ENCODE measurements at regions not wholly inside any gene's neighbourhood (a gene's known extent, or its start where the extent isn't known, plus 50 kb on each side); places are given as distances from the start of the nearest gene placed in this dataset.

- FAIRE-seq: no peak
- no peak for DNase-seq (ENCODE audit: low spot score)
Observed at GRCh38 chr3:25038271-25038670, 389.8 kb upstream of the RARB start.

- FAIRE-seq: no peak
- DNase-seq (ENCODE audit: low spot score): no peak
Observed at GRCh38 chr3:25038922-25039321, 389.1 kb upstream of the RARB start.

- FAIRE-seq: no peak
- DNase-seq (ENCODE audit: low spot score): no peak
Observed at GRCh38 chr3:25040748-25041147, 387.3 kb upstream of the RARB start.

GRCh38 chr3:25041871-25042584 is 386.0 kb upstream of the RARB start:
- DNase-seq (ENCODE audit: low spot score) (no peak), FAIRE-seq (no peak)

GRCh38 chr3:25043177-25043576 is 384.9 kb upstream of the RARB start:
- DNase-seq (ENCODE audit: low spot score) (no peak), FAIRE-seq (no peak)

- DNase-seq (ENCODE audit: low spot score) (no peak), FAIRE-seq (no peak)
Observed at GRCh38 chr3:25043749-25044148, 384.3 kb upstream of the RARB start.

GRCh38 chr3:25044762-25045710 is 383.0 kb upstream of the RARB start:
- no peak for FAIRE-seq
- no peak for DNase-seq (ENCODE audit: low spot score)

GRCh38 chr3:25046911-25047771 is 380.9 kb upstream of the RARB start:
- no peak for DNase-seq (ENCODE audit: low spot score)
- FAIRE-seq: no peak

- no peak for FAIRE-seq
- no peak for DNase-seq (ENCODE audit: low spot score)
Observed at GRCh38 chr3:25049304-25049703, 378.8 kb upstream of the RARB start.

GRCh38 chr3:25053360-25053759 is 374.7 kb upstream of the RARB start:
- DNase-seq (ENCODE audit: low spot score): no peak
- no peak for FAIRE-seq

- FAIRE-seq: no peak
- no peak for DNase-seq (ENCODE audit: low spot score)
Observed at GRCh38 chr3:25056036-25056755, 371.9 kb upstream of the RARB start.

GRCh38 chr3:25056803-25057351 is 371.2 kb upstream of the RARB start:
- no peak for FAIRE-seq
- DNase-seq (ENCODE audit: low spot score): no peak

GRCh38 chr3:25057379-25057778 is 370.7 kb upstream of the RARB start:
- FAIRE-seq: no peak
- DNase-seq (ENCODE audit: low spot score): no peak

- DNase-seq (ENCODE audit: low spot score): no peak
- FAIRE-seq: no peak
Observed at GRCh38 chr3:25064681-25065080, 363.4 kb upstream of the RARB start.

GRCh38 chr3:25069970-25070369 is 358.1 kb upstream of the RARB start:
- FAIRE-seq (no peak), DNase-seq (ENCODE audit: low spot score) (no peak)

GRCh38 chr3:25071846-25072245 is 356.2 kb upstream of the RARB start:
- no peak for DNase-seq (ENCODE audit: low spot score)
- FAIRE-seq: no peak

- DNase-seq (ENCODE audit: low spot score): no peak
- FAIRE-seq: no peak
Observed at GRCh38 chr3:25073423-25073822, 354.6 kb upstream of the RARB start.

GRCh38 chr3:25074149-25074548 is 353.9 kb upstream of the RARB start:
- DNase-seq (ENCODE audit: low spot score) (no peak), FAIRE-seq (no peak)

GRCh38 chr3:25080461-25080860 is 347.6 kb upstream of the RARB start:
- FAIRE-seq (no peak), DNase-seq (ENCODE audit: low spot score) (no peak)

GRCh38 chr3:25084016-25084415 is 344.0 kb upstream of the RARB start:
- DNase-seq (ENCODE audit: low spot score): no peak
- FAIRE-seq: no peak

GRCh38 chr3:25086721-25087120 is 341.3 kb upstream of the RARB start:
- DNase-seq (ENCODE audit: low spot score): no peak
- no peak for FAIRE-seq

All from urothelium cell line (cell line).